Upper lobe of left lung (tissue), 4 donors: ENCODE measurements at regions not wholly inside any gene's neighbourhood (a gene's known extent, or its start where the extent isn't known, plus 50 kb on each side); places are given as distances from the start of the nearest gene placed in this dataset.

Experiments used
- POLR2A ChIP-seq, 4 donors: fragments of 450-650 bp; IDR thresholded peaks; one replicate each; pipeline ENCODE4 v1.5.1; 2016 to 2017; ENCODE audit warnings: antibody characterized with exemption in 4 of 4, mild to moderate bottlenecking in 2 of 4
- TF ChIP-seq, protein P1 (sequence below), 6 experiments: fragments of 450-650 bp in 4 of 6; fragments of 200-600 bp in 2 of 6; sonication (generic) in 2 of 6; IDR thresholded peaks; one replicate each; pipeline ENCODE4 v1.5.1; 2016 to 2019; ENCODE audit warnings: antibody characterized with exemption in 6 of 6

DNA sequence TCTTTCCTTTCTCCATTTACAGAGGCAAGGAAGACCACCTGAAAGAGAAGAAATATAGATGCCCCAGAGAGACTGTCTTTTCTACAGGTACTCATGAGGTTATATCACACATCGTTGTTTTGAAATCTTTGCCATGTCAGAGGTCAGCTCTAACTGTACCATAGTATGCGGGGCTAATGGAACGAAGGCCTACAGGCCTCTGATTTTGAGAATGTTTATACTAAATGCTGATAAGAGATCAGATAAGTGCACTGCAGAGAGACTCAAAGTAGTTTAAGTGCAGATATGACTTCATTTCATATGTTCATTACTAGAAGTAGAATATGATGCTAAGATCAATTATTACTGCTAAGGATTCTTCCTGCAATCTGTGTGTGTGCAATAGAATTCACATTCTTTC lies 1005.0 kb downstream of the GALC start:
- TF ChIP-seq, protein P1, sequence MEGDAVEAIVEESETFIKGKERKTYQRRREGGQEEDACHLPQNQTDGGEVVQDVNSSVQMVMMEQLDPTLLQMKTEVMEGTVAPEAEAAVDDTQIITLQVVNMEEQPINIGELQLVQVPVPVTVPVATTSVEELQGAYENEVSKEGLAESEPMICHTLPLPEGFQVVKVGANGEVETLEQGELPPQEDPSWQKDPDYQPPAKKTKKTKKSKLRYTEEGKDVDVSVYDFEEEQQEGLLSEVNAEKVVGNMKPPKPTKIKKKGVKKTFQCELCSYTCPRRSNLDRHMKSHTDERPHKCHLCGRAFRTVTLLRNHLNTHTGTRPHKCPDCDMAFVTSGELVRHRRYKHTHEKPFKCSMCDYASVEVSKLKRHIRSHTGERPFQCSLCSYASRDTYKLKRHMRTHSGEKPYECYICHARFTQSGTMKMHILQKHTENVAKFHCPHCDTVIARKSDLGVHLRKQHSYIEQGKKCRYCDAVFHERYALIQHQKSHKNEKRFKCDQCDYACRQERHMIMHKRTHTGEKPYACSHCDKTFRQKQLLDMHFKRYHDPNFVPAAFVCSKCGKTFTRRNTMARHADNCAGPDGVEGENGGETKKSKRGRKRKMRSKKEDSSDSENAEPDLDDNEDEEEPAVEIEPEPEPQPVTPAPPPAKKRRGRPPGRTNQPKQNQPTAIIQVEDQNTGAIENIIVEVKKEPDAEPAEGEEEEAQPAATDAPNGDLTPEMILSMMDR (IDR thresholded peaks at IDR 0.05), result no peak
- TF ChIP-seq POLR2A (IDR thresholded peaks at IDR 0.05), result no peak
